Spleen (tissue), 7 donors: ENCODE measurements at regions not wholly inside any gene's neighbourhood (a gene's known extent, or its start where the extent isn't known, plus 50 kb on each side); places are given as distances from the start of the nearest gene placed in this dataset.

Experiments
- CTCF ChIP-seq, 11 experiments: fragments of 200-600 bp in 7 of 11; fragments of 450-650 bp in 4 of 11; sonication (generic) in 4 of 11; IDR thresholded peaks in 8 of 11; conservative IDR thresholded peaks in 3 of 11; 1 replicate in 7 of 11; 2 replicates in 4 of 11; pipeline versions ENCODE4 v1.4.0 to v1.8.0; 2016 to 2021; ENCODE audit warnings: antibody characterized with exemption in 11 of 11, inconsistent platforms in 4 of 11, mild to moderate bottlenecking in 1 of 11
- POLR2A ChIP-seq, 3 donors: fragments of 450-650 bp; IDR thresholded peaks; one replicate each; pipeline ENCODE4 v1.5.1; 2017; ENCODE audit warnings: antibody characterized with exemption in 3 of 3, mild to moderate bottlenecking in 1 of 3
- POLR2AphosphoS5 ChIP-seq, 3 donors: sonication (generic); formaldehyde crosslinking; IDR thresholded peaks; one replicate each; pipeline ENCODE4 v1.5.1; 2017; ENCODE audit warnings: antibody characterized with exemption in 3 of 3
- donor health status: DM: no; HTN: no; CAD: no; lungs with moderate emphysema.
- donor health status: DM: no; HTN: no; CAD: no.
- donor health status: DM: no; HTN: no; CAD: no.

DNA sequence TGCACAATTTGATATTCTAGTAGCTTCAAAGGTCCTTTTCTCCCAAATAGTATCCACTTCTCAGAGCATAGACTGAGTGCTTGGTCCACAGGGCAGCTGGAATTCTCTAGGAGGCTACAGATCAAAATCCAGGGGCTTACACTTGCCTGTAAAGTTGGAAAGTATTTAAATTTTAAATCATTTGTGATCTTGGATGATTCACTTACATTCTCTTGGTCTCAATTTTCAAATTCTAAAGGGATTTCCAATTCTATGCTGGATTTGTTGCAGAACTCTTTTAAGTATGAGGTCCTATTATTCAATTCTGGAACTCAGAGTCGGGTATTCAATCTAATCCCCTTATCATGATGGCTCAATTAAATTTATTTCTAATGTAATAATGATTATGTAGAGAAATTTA lies 492.3 kb downstream of the NYAP2 start:
- TF ChIP-seq POLR2A (IDR thresholded peaks at IDR 0.05) (no peak), CTCF (IDR thresholded peaks at IDR 0.05 in 8 of 11, conservative IDR thresholded peaks at IDR 0.05 in 3 of 11) (no peak), POLR2AphosphoS5 (IDR thresholded peaks at IDR 0.05) (no peak)
